Occipital lobe (tissue), 1 donor: ENCODE measurements at regions not wholly inside any gene's neighbourhood (a gene's known extent, or its start where the extent isn't known, plus 50 kb on each side); places are given as distances from the start of the nearest gene placed in this dataset.
"Not testable (repeated sequence)": the region's sequence is repeated elsewhere in the genome, so short reads cannot be mapped to it uniquely, and the experiment has no call there.

Experiments
- DNase-seq: peaks from one replicate; lab custom pipeline; 2025; lab: John Stamatoyannopoulos, UW

DNA sequence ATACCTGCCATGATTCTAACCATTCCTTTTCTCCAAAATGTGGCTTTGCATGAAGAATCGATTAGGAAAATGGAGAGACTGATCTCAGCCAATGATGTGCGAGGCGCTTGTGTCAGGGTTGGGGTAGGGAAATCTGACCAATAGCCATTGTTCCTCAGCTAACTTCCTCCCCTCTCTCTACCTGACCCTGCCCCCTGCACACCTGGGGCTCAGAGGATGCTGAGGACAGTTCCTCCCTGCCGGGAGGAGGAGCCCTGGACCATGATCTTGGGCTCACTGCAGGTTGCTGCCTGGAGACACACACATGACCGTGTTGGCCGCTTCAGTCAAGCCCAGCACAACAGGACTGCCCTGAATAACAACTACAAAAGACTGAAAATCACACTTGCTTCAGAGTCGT is 119.8 kb upstream of the SFSWAP start:
- no peak for DNase-seq

DNA sequence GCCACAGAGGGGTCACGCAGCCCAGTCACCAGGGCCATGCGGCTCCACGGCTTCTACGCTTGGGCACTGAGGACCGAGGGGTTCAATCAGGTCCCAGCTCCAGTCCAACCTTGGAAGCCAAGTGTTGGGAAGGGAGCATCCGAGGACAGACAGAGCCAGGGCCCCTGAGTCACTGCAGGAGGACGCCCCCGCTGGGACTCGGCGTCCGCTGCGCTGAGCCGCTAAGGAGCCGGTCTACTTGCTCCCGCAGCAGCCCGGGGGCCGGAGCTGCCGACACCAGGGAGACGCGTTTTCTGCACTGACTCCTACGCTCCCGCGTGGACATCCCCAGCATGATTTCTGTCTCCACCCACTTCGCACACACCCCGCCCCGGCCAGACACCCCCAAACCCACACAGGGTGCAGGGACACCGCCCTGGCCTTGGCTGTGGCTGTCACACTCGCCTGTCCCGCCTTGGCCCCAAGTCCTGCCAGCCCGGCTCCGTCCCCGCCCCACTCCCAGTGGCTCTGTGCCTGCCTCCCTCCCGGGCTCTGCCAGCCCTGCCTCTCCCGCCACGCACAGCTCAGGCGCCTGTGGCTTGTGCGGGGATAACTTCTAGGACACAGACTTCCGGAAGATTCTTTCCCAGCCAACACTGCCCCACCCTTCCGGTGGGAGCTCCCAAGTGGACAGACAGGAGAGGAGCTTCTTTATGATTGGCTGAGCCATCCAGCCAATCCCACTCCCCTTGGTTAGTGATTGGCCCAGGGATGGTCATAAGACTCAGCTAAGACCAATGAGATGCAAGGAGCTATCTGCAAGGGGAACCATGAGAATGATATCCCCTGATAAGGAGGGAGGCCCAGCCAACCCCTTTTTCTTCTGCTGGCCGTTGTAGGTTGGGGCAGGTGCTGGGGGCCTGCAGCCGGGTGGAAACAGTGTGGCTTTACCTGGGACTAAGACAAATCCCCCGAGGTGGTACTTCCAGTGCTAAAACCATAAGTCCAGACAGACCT is 118.9 kb upstream of the SFSWAP start:
- no peak for DNase-seq

DNA sequence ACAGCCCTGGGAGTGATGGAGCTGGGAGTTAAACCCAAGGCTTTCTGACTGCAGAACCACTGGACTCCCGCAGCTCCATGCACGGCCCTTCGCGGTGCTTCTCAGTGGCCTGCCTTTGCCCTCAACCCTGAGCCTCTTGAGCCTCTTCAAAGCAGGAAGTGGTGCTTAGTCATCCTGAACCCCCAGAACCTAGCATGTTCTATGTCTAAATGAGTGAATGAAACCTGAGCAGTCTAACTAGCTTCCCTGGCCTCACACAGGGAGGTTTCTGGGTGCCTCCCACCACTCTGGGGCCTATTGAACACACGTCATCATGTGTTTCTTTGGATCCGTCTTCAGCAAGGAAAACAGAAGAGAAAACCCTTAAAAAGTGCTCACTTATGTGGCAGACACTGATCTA is 117.9 kb upstream of the SFSWAP start:
- DNase-seq, result no peak

DNA sequence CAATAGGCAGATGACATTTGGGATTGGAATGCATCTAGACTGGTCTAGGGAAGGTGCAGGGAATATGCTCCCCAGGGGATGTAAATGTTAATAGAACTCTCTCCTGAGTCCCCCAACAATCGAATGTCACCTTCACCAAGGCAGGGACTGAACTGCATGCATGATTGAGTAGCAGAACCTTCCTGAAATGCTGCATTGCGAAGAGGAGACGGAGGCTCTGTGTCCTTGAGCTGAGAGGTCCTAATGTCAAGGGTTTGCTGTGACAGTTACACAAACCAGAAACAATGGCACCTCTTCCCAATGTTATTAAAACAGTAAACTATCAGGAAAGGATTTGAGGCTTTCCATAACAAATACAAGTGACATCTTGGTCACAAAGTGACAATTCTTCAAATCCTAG is 117.5 kb upstream of the SFSWAP start:
- no peak for DNase-seq

DNA sequence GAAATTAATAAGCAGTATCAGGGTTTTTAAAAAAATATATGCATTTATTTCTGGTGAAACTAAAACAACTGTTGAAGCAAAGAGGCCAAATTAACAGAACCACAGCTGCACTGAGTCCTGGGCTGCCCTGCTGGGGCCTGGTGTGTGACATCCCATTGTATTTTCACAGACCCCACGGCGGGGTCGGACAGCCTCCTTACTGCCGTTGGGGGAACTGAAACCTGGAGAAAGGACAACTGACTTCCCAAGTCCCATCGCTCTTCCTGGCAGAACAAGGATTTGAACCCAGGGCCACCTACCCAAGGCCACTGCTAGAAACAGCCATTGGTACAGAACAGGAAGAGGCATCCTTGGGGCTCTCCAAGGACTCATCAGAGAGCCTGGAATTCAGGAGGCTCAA is 114.8 kb upstream of the SFSWAP start:
- no peak for DNase-seq

DNA sequence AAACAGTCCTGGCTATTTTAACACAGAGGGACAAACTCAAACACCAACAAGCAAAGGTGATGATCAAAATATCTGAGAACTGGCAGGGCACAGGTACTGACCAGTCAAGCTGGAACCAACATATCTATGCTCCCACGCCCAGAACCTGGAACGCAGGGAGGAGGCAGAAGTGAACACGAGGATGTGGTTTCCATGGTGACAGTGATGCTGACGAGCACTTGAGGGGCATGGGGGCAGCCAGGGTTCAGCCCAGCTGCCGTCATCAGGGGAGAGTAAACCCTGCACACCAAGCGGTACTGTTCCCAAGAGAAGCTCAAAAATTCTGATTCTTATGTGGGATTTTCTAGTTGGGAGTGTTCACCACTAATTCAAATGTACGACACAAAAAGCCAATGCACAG is 113.6 kb upstream of the SFSWAP start:
- DNase-seq, result no peak

DNA sequence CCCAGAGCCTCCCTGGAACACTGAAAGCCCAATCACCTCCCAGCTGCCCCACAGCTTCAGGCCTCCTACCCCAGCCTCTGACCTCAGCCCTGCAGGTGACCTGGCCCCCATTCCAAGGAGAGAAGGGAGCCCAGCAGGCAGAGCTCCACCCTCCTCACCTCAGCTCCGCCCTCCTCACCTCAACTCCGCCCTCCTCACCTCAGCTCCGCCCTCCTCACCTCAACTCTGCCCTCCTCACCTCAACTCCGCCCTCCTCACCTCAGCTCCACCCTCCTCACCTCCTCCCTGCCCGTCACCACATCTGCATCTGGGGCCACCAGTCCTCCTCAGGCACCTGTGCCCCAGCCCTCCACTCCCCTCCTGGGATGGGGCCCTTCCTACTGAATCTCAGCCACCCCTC is 112.2 kb upstream of the SFSWAP start:
- DNase-seq, result no peak

DNA sequence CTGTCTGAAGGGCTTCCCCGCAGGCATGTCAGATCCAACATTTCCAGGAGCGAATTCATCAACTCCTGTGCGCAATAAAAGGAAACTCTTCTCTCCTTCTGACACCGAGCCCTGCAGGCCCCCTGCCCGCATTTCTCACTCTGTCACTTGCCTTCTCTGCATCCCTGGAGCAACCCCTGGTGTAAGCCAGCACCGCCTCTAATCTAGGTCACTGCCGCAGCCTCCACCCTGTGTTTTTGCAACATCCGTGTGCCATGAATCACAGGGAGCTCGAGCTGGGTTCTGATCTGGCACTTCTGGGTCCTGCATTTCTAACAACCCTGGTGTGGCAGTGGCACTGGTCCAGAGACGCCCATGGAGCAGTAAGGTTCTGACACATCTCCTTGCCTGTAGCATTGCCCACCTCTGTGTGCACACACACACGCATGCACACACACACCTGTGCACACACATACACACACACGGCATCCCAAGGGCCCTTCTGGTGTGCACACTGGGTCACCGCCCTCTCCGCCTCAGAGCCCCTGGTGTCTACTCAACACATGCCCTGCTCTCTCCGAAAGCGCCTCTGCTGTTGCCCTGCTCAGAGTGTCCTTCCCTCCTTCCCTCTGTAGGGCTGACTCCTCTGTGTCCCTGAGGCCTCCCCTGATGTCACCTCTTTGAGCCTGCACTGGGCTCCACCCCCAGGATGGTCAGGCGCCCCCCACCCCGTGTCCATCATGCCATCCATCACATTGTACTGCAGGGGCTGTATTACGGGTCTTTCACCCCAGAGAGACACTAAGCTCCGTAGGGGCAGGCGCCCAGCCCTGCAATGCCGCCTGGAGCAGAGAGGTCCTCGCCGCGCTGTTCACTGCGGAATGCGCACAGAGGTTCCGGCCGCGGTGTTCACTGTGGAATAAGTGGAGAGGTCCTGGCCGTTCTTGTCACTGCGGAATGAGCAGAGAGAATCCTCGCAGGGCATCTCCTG is 111.4 kb upstream of the SFSWAP start:
- no peak for DNase-seq

DNA sequence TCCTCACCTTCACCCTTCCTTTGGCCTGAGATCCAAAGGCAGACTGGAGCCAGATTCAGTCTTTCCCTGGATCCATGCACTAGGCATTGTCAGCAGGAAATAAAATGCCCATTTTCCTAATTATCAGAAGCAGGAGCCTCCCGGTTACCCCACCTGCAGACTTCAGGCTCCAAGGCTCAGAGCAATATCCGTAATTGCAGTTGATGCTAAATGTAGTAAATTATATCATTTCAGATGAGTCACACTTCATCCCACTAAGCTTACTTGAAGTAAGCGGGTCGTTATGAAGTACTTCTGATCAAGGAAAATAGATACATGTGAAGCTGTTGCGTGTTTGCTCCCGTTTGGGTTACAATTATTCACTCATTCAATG is 110.7 kb upstream of the SFSWAP start:
- DNase-seq, result no peak

DNA sequence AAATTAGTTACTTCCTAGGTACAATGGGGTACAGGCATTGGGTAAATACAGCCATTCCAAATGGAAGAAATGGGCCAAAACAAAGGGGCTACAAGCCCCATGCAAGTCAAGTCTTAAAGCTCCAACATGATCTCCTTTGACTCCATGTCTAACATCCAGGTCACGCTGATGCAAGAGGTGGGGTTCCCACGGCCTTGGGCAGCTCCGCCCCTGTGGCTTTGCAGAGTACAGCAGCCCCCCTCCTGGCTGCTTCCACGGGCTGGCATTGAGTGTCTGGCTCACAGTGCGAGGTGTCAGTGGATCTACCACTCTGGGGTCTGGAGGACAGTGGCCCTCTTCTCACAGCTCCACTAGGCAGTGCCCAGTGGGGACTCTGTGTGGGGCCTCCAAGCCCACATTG is 109.4 kb upstream of the SFSWAP start:
- not testable (repeated sequence) for DNase-seq

DNA sequence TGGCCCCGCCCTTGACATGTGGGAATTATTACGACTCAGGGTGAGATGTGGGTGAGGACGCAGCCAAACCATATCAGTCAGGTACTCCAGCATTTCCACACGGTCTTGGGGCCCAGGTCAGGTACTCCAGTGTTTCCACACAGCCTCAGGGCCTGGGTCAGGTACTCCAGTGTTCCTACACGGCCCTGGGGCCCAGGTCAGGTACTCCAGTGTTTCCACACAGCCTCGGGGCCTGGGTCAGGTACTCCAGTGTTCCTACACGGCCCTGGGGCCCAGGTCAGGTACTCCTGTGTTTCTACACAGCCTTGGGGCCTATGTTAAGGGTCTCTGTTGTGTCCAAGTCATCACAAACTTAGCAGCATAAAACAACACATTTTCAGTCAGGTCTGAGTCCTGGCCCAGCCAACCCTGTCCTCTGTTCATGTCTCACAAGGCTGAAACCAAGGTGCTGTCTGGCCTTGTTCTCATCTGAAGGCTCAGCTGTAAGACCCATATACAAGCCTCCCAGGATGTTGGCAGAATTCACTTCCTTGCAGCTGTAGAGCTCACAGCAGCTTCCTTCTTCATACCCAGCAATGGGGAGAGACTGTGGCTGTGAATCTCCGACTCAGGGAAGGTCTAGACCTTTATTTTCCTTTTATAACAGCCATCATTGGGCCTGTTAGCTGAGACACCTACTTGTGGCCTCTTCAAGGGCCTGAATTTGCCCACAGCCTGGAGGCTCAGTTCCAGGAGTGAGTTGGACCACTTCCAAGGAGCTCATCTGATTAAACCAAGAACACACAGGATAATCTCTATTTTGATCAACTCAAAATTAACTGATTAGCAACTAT is 107.6 kb upstream of the SFSWAP start:
- no peak for DNase-seq

DNA sequence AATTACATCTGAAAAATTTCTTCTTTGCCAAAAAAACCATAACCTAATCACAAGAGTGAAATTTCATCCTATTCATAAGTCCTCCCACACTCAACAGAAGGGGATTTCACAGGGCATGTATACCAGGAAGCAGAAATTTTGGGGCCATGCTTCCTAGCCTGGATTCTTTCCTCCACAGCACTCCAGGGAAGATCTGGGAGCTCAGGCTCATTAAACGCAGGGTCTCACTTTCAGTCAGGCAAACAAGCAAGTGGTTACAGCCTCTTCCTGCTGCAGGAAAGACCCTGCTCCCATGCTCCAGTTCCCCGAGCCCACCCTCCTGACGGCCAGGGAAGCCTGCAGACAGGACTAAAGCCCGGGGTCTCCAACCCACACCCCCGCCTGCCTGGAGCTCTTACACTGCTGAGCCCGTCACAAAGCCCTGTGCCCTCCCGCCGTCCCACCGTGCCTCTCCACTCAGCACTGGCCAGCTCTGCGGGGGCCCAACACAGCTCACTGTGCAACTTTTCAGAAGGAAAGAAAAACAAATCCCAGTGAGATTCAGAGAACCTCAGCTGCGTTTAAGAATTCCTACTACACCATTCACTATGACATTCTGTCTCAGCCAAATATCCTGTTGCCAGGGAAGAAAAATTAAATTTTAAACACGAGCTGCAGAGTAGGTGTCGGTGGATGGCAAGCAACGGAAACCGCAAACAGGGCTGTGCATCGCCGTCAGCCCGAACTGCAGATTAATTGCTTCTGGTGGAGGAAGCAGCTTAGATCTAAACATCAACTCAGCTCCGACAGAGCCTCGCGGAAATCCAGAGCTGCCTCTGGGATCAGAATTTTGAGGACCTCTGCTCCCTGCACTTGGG is 106.7 kb upstream of the SFSWAP start:
- no peak for DNase-seq

DNA sequence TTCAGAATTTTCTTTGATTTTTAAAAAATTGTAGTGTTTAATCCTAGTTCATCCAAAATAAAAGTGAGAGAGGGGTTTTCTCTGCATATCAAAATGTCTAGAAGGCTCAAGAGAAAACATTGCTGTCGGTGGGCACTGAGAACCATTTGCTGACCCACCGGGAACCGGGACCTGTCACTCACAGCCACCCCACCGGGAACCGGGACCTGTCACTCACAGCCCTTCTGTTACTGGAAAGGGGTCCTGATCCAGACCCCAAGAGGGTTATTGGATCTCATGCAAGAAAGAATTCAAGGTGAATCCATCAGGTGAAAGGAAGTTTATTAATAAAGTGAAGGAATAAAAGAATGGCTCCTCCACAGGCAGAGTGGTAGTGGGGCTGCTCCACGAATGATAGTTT is 106.0 kb upstream of the SFSWAP start:
- DNase-seq, result no peak

DNA sequence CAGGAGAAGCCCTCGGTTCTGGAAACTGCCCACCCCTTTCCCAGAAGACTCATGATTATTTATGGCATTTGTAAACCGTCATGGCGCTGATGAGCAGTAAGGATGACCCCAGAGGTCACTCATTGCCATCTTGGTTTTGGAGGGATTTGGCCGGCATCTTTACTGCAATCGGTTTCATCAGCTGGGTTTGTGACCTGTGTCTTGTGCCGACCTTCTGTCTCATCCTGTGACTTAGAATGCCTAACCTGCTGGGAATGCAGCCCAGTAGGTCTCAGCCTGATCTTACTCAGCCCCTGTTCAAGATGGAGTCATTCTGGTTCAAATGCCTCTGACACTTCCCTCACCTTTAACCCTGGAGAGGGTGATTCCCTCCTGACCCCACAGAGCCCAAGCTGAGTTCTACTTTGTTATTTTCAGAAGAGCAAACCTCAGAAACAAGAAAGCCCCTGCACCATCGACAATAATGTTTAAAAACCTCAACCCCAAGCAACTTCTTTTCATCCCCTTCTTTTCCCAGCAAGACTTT is 105.5 kb upstream of the SFSWAP start:
- no peak for DNase-seq

DNA sequence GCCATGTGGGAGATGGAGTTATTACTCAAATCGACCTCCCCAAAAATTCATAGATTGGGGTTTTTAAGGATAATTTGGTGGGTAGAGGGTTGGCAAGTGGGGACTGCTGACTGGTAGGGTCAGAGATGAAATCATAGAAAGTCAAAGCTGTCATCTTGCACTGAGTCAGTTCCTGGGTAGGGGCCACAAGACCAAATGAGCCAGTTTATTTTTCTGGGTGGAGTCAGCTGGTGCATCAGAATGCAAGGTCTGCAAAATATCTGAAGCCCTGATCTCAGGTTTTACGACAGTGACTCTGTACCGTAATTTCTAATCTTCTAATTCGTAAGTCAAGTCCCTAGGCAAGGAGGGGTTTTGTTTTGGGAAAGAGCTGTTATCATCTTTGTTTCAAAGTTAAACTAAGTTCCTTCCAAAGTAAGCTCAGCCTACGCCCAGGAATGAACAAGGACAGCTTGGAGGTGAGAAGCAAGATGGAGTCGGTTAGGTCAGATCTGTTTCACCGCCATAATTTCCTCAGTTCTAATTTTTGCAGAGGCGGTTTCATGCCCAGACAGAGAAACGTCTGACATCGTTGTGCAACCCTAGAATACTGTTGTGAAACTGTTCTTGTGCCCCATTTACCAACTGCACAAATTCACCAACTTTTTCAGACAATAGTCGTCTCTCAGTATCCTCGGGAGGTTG is 104.5 kb upstream of the SFSWAP start:
- no peak for DNase-seq

DNA sequence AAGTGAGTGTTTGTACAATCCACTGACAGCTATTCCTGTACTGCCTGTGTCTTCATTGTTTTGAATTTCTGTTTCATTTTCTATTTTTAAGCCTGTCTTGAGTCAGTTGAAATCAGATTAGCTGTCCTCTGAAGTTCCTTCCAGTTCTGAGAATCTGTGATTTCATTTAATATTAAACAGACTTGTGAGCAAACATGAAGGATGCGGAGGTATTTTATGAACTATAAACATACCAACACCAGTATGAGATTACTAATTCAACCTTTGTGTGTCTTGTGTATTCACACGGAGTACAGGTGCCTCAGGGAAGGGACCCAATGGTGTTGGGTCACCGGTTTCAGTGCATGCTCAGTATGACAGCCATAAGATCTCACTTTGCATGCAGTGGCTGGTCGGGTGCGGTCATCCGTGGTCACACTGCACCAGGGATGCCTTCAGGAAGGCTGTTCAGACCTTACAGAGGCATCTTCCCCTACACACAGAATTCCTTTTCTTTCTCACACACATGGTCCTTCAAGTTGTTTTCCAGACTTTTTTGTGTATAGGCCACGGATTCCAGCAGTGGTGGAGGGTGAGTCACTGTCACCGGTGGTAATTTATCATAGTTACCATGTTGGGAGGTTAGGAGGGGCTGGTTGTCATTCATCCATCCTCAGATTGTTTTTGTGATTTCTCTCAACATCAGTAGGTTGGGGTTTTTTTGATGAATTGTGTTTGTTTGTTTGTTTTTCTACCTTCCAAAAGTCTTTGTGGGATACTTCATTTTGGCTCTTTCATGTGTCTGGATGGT is 103.0 kb upstream of the SFSWAP start:
- DNase-seq, result no peak

DNA sequence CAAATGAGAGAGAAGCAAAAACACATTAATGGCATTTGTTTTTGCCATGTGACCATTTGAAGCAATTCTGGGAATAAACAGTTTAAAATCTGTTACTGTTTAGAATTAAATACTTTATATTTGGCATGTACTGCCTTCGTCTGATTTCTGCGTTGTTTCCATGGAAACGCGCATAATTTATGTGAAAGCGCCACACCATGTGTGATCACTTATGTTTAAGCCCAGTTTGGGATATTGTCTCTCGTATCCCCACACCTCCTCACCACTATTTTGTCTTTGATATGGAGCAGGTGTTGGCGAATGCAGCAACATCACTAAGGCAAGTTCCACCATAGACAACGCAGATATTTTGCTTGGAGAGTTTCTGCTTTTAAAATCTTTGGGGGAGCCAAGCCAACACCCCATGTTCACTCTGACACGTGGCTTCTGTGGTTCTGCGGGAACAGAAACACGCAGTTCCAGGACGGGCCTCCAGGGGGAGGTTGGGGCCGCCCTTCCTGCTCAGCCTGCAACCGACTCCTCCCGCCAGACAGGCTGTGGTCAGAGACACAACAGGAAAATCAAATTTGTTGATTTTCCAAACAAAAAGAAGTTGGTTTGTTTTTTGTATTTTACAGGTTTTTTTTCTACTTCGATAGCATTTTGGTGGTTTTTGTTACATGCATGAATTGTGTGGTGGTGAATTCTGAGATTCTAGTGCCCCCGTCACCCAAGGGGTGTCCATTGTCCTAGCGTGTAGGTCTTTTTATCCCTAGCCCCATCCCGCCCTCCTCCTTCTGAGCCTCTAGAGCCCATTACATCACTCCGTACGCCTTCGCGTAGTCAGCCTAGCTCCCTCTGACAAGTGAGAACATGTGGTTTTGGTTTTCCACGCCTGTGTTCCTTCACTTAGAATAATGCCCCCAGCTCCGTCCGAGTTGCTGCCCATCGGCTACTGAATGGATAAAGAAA is 101.9 kb upstream of the SFSWAP start:
- peak; percentile 67 for DNase-seq

DNA sequence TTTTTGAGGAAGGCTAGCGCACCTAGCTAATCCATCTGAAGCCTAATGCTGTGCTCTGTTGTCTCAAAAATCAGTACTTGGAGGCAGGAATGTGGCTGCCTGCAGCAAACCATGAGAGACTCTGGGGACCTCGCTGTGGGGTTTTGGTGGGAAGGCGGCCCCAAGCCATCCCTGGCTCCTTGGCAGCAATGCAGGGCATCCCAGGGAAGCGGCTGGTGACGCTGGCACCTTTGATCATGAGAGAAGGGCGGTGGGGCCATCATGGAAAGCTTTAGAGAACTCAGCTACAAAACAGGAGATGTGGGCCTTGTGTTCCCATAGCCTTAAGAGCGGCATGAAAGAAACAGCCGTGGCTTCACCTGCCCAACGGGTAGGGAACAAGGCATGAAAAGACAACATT is 101.1 kb upstream of the SFSWAP start:
- no peak for DNase-seq
